ENCODE measurements at regions not wholly inside any gene's neighbourhood (a gene's known extent, or its start where the extent isn't known, plus 50 kb on each side); places are given as distances from the start of the nearest gene placed in this dataset.

GRCh38 chr5:6822556-6823343 lies 109.5 kb downstream of the TENT4A start:
- no peak for DNase-seq (ENCODE audit: low read depth, low spot score)
- no peak overlapping the region for H3K4me3 Mint-ChIP-seq
- H3K9me3 Mint-ChIP-seq: peaks cover 7% of the 10 kb centered on the region
- H3K36me3 Mint-ChIP-seq (ENCODE audit: low read depth): peaks cover 3% of the 10 kb centered on the region
- H3K27me3 Mint-ChIP-seq (ENCODE audit: low read depth): peaks cover 22% of the 10 kb centered on the region
- TF ChIP-seq CTCF (conservative IDR thresholded peaks at IDR 0.05): no peak
- no peak overlapping the region for H3K27ac Mint-ChIP-seq (ENCODE audit: unreplicated experiment)
- peaks cover 19% of the 10 kb centered on the region for H3K4me1 Mint-ChIP-seq

GRCh38 chr5:6823996-6824395 lies 110.8 kb downstream of the TENT4A start:
- no peak for TF ChIP-seq CTCF (conservative IDR thresholded peaks at IDR 0.05)
- H3K27ac Mint-ChIP-seq (ENCODE audit: unreplicated experiment): no peak overlapping the region
- H3K4me3 Mint-ChIP-seq: no peak overlapping the region
- peaks cover 3% of the 10 kb centered on the region for H3K36me3 Mint-ChIP-seq (ENCODE audit: low read depth)
- peaks cover 15% of the 10 kb centered on the region for H3K27me3 Mint-ChIP-seq (ENCODE audit: low read depth)
- peaks cover 7% of the 10 kb centered on the region for H3K9me3 Mint-ChIP-seq
- peaks cover 19% of the 10 kb centered on the region for H3K4me1 Mint-ChIP-seq
- no peak for DNase-seq (ENCODE audit: low read depth, low spot score)

GRCh38 chr5:6825678-6826244 lies 112.5 kb downstream of the TENT4A start:
- no peak for DNase-seq (ENCODE audit: low read depth, low spot score)
- Mint-ChIP-seq H3K27ac (ENCODE audit: unreplicated experiment) (no peak overlapping the region), H3K36me3 (ENCODE audit: low read depth) (peaks cover 3% of the 10 kb centered on the region), H3K4me3 (no peak overlapping the region), H3K9me3 (peaks cover 10% of the 10 kb centered on the region), H3K4me1 (peaks cover 18% of the 10 kb centered on the region), H3K27me3 (ENCODE audit: low read depth) (peaks cover 7% of the 10 kb centered on the region)
- no peak for TF ChIP-seq CTCF (conservative IDR thresholded peaks at IDR 0.05)

- H3K36me3 Mint-ChIP-seq (ENCODE audit: low read depth): peaks cover 3% of the 10 kb centered on the region
Observed at GRCh38 chr5:6826756-6827155, 113.5 kb downstream of the TENT4A start.

GRCh38 chr5:6827526-6828219 lies 114.4 kb downstream of the TENT4A start:
- H3K36me3 Mint-ChIP-seq (ENCODE audit: low read depth): peaks cover 3% of the 10 kb centered on the region
- DNase-seq (ENCODE audit: low read depth, low spot score): no peak
- no peak for TF ChIP-seq CTCF (conservative IDR thresholded peaks at IDR 0.05)
- H3K9me3 Mint-ChIP-seq: peaks cover 12% of the 10 kb centered on the region
- H3K4me3 Mint-ChIP-seq: no peak overlapping the region
- no peak overlapping the region for H3K27ac Mint-ChIP-seq (ENCODE audit: unreplicated experiment)
- H3K4me1 Mint-ChIP-seq: peaks cover 16% of the 10 kb centered on the region
- H3K27me3 Mint-ChIP-seq (ENCODE audit: low read depth): peaks cover 5% of the 10 kb centered on the region

More at GRCh38 chr5:6826756-6827155, 113.5 kb downstream of the TENT4A start:
- Mint-ChIP-seq H3K9me3 (peaks cover 12% of the 10 kb centered on the region), H3K27me3 (ENCODE audit: low read depth) (peaks cover 5% of the 10 kb centered on the region), H3K4me3 (no peak overlapping the region), H3K4me1 (peaks cover 16% of the 10 kb centered on the region), H3K27ac (ENCODE audit: unreplicated experiment) (no peak overlapping the region)
- no peak for TF ChIP-seq CTCF (conservative IDR thresholded peaks at IDR 0.05)
- DNase-seq (ENCODE audit: low read depth, low spot score): no peak
